HepG2 (cell line): ENCODE measurements at regions not wholly inside any gene's neighbourhood (a gene's known extent, or its start where the extent isn't known, plus 50 kb on each side); places are given as distances from the start of the nearest gene placed in this dataset.

Experiments
- ATAC-seq: fragments of 200-7000 bp; cut with Tn5 transposase; 3 replicates; pipeline ENCODE4 v1.9.1; 2020; ENCODE audit warnings: mild to moderate bottlenecking, moderate library complexity
- BruUV-seq: library from RNA; stranded (reverse); fragments of 400-500 nt; replicated peaks from 2 replicates; lab custom pipeline; 2021; lab: Mats Ljungman, UMichigan
- CTCF ChIA-PET: fragments of 300-600 bp; formaldehyde crosslinking; extraction: SDS; loops from one replicate; lab custom pipeline; 2021; ENCODE audit warnings: low total read pairs, inconsistent platforms, low intra/inter-chr PET ratio; lab: Yijun Ruan, JAX
- POLR2A ChIA-PET: fragments of 350-600 bp; sonication (Branson Sonifier 250); formaldehyde crosslinking; loops from one replicate; lab custom pipeline; 2020; ENCODE audit warnings: antibody characterized with exemption, inconsistent platforms; lab: Yijun Ruan, JAX
- DNase-seq: peaks from one replicate; pipeline ENCODE4 v3.0.0-alpha.2; 2015; ENCODE audit warnings: low spot score
- FAIRE-seq: peaks from 3 replicates; lab custom pipeline; 2011; peaks lifted over from hg19 to GRCh38; lab: Jason Lieb, UNC
- H2AFZ ChIP-seq: one replicate; pipeline ENCODE4 v1.6.1; 2011; ENCODE audit warnings: low read length, inconsistent platforms
- H3K27ac ChIP-seq: fragments of 300-600 bp; 3 replicates; pipeline ENCODE4 v1.8.0; 2011; ENCODE audit warnings: mixed run types, mild to moderate bottlenecking, mixed read lengths, low read length, inconsistent platforms; ENCODE audit not compliant: insufficient read depth; ENCODE audit errors: extremely low read length
- H3K27me3 ChIP-seq, 2 experiments: fragments of 200-600 bp in 1 of 2; 2 replicates in 1 of 2; 3 replicates in 1 of 2; pipeline versions ENCODE4 v1.6.0 to v1.8.0; 2011; ENCODE audit warnings: low read length in 2 of 2, mild to moderate bottlenecking in 2 of 2, moderate library complexity in 2 of 2, inconsistent platforms in 1 of 2; ENCODE audit not compliant: insufficient read depth in 2 of 2, control insufficient read depth in 1 of 2
- H3K36me3 ChIP-seq, 2 experiments: fragments of 200-600 bp in 1 of 2; replicated peaks in 1 of 2; 2 replicates in 1 of 2; 3 replicates in 1 of 2; pipeline versions ENCODE4 v1.5.1 to v1.8.0; 2011; ENCODE audit warnings: low read length in 2 of 2, inconsistent platforms in 1 of 2; ENCODE audit not compliant: insufficient read depth in 2 of 2, control insufficient read depth in 1 of 2
- H3K4me1 ChIP-seq: 2 replicates; pipeline ENCODE4 v1.5.1; 2012; ENCODE audit warnings: low read length, inconsistent platforms; ENCODE audit not compliant: insufficient read depth
- H3K4me2 ChIP-seq: 2 replicates; pipeline ENCODE4 v1.6.0; 2011; ENCODE audit warnings: low read depth, low read length, inconsistent platforms
- H3K4me3 ChIP-seq, 3 experiments: fragments of 200-600 bp in 1 of 3; sonication (generic), shearing (Covaris generic) in 1 of 3; replicated peaks in 1 of 3; 2 replicates each; pipeline ENCODE4 v1.5.1; 2011 to 2016; ENCODE audit warnings: low read length in 3 of 3, inconsistent platforms in 2 of 3, low read depth in 2 of 3, mild to moderate bottlenecking in 2 of 3, control low read depth in 1 of 3, mixed read lengths in 1 of 3; ENCODE audit not compliant: insufficient read depth in 1 of 3
- H3K79me2 ChIP-seq: one replicate; pipeline ENCODE4 v1.6.1; 2011; ENCODE audit warnings: low read length, inconsistent platforms; ENCODE audit not compliant: insufficient read depth
- H3K9ac ChIP-seq: 2 replicates; pipeline ENCODE4 v1.6.0; 2011; ENCODE audit warnings: mild to moderate bottlenecking, low read depth, low read length, inconsistent platforms; ENCODE audit not compliant: insufficient read depth
- H3K9me3 ChIP-seq: 2 replicates; pipeline ENCODE4 v1.5.1; 2012; ENCODE audit warnings: mild to moderate bottlenecking, low read length
- H4K20me1 ChIP-seq: 2 replicates; pipeline ENCODE4 v1.6.0; 2011; ENCODE audit warnings: inconsistent platforms, mild to moderate bottlenecking, low read length, moderate library complexity; ENCODE audit not compliant: insufficient read depth
- AGO1 ChIP-seq: fragments of 200-400 bp; formaldehyde crosslinking; IDR thresholded peaks from 2 replicates; pipeline ENCODE4 v1.6.1; 2017; ENCODE audit warnings: mild to moderate bottlenecking, low read depth, low read length, moderate library complexity; ENCODE audit not compliant: poor library complexity, severe bottlenecking
- GATAD2A ChIP-seq: IDR thresholded peaks from 2 replicates; pipeline ENCODE4 v1.6.1; 2016
- HDAC2 ChIP-seq: sonication (generic); formaldehyde crosslinking; IDR thresholded peaks from 2 replicates; pipeline ENCODE4 v1.4.0; 2020; ENCODE audit warnings: missing genetic modification reagents
- IKZF4 ChIP-seq: sonication (generic); formaldehyde crosslinking; IDR thresholded peaks from 2 replicates; pipeline ENCODE4 v1.5.1; 2020; ENCODE audit warnings: borderline replicate concordance, mild to moderate bottlenecking, low read depth, missing genetic modification reagents; ENCODE audit errors: not compliant biosample characterization
- KAT8 ChIP-seq: IDR thresholded peaks from 2 replicates; pipeline ENCODE4 v1.6.1; 2016; ENCODE audit warnings: missing genetic modification reagents, missing compliant biosample characterization
- MAZ ChIP-seq, 2 experiments: sonication (generic) in 1 of 2; formaldehyde crosslinking in 1 of 2; IDR thresholded peaks; 2 replicates each; pipeline versions ENCODE4 v1.5.0 to v1.6.1; 2012 to 2020; ENCODE audit warnings: low read depth in 2 of 2, mild to moderate bottlenecking in 2 of 2, borderline replicate concordance in 1 of 2, improper control_type of control experiment in 1 of 2, low read length in 1 of 2, missing genetic modification reagents in 1 of 2, moderate library complexity in 1 of 2
- MYC ChIP-seq: sonication (generic); formaldehyde crosslinking; IDR thresholded peaks from 2 replicates; pipeline ENCODE4 v1.9.0; 2021; ENCODE audit warnings: missing genetic modification reagents, borderline replicate concordance
- ONECUT2 ChIP-seq: sonication (generic); formaldehyde crosslinking; IDR thresholded peaks from 2 replicates; pipeline ENCODE4 v1.4.0; 2020; ENCODE audit warnings: missing genetic modification reagents
- SAFB2 ChIP-seq: sonication (generic); formaldehyde crosslinking; IDR thresholded peaks from 2 replicates; pipeline ENCODE4 v1.5.1; 2020; ENCODE audit warnings: missing genetic modification reagents, low read depth, mild to moderate bottlenecking, borderline replicate concordance
- ZNF142 ChIP-seq: sonication (generic); formaldehyde crosslinking; IDR thresholded peaks from 2 replicates; pipeline ENCODE4 v1.4.0; 2020; ENCODE audit warnings: missing genetic modification reagents
- ZNF205 ChIP-seq: IDR thresholded peaks from 2 replicates; pipeline ENCODE4 v1.6.1; 2018; ENCODE audit warnings: missing biosample characterization, missing genetic modification reagents
- ZNF264 ChIP-seq: sonication (generic); formaldehyde crosslinking; IDR thresholded peaks from 2 replicates; pipeline ENCODE4 v1.4.0; 2020; ENCODE audit warnings: missing genetic modification reagents
- ZNF513 ChIP-seq: sonication (generic); formaldehyde crosslinking; conservative IDR thresholded peaks from 2 replicates; pipeline ENCODE4 v1.5.0; 2020; ENCODE audit warnings: missing genetic modification reagents
- ZNF557 ChIP-seq: sonication (generic); formaldehyde crosslinking; IDR thresholded peaks from 2 replicates; pipeline ENCODE4 v1.4.0; 2020; ENCODE audit warnings: missing genetic modification reagents
- ZNF800 ChIP-seq: sonication (generic); formaldehyde crosslinking; IDR thresholded peaks from 2 replicates; pipeline ENCODE4 v1.4.0; 2020; ENCODE audit warnings: missing genetic modification reagents
- ZSCAN31 ChIP-seq: sonication (generic); formaldehyde crosslinking; IDR thresholded peaks from 2 replicates; pipeline ENCODE4 v1.5.0; 2020; ENCODE audit warnings: low read depth, mild to moderate bottlenecking, missing genetic modification reagents
- WGBS: methylation state at CpG from one replicate; pipeline ENCODE4 v1.1.6; 2017; ENCODE audit warnings: low lambda C conversion rate; 5-methylcytosine and 5-hydroxymethylcytosine counted together
- in situ Hi-C: cut with HindIII; loops from 2 replicates; pipeline ENCODE4 v1.10.0; 2017; ENCODE audit warnings: low pct_unique_long_range_greater_than_20kb; ENCODE audit not compliant: extremely low pct_ligation_motif_present
- intact Hi-C: fragments of 100-400 bp; cut with micrococcal nuclease; formaldehyde crosslinking; loops from one replicate; pipeline ENCODE4 v1.10.0; 2022; ENCODE audit not compliant: unreplicated experiment

GRCh38 chr9:129479631-129480011, 141.3 kb downstream of the C9orf50 start:
- FAIRE-seq (no peak), ATAC-seq (no peak), DNase-seq (no peak)
- H3K36me3 ChIP-seq, result no peaks in the 10 kb centered on the region
- no TSS peak for BruUV-seq
- peak overlapping the region; percentile 63 for H3K4me2 ChIP-seq
- H2AFZ ChIP-seq, result no peak overlapping the region
- H3K27me3 ChIP-seq, result no peaks in the 10 kb centered on the region
- CTCF ChIA-PET, result no interaction called here
- peak overlapping the region in 1 of 3 experiments; percentile 41; a peak in 2 of 6 replicates for H3K4me3 ChIP-seq
- H3K79me2 ChIP-seq, result no peaks in the 10 kb centered on the region
- peak overlapping the region; percentile 34; the same call in 1 of the 2 replicates for H3K9ac ChIP-seq
- H4K20me1 ChIP-seq, result no peaks in the 10 kb centered on the region
- peaks cover 71% of the 10 kb centered on the region for H3K4me1 ChIP-seq
- H3K27ac ChIP-seq, result no peak overlapping the region
- intact Hi-C loops (loop anchor here (5.0 to 10.0 kb wide), 3 partner anchors 72 to 305 kb away; partner anchors contain the start of gene IER5L), in situ Hi-C loops (loop anchor here (10.0 kb wide), 1 partner anchor 305 kb away; the partner anchor contains the start of gene IER5L)
- no peaks in the 10 kb centered on the region; the same call in 1 of the 2 replicates for H3K9me3 ChIP-seq
- WGBS, result 40% methylated on average over 7 of the region's 7 CpGs
- POLR2A ChIA-PET, result interaction anchor here (0.8 to 1.0 kb wide), 2 partner anchors 36 to 80 kb away, joined by 3 to 4 read pairs; no protein-coding TSS in a partner anchor
- TF ChIP-seq SAFB2 (no peak), IKZF4 (CRISPR knock-in tag) (no peak), GATAD2A (CRISPR knock-in tag) (no peak; the same call in 1 of the 2 replicates), KAT8 (CRISPR knock-in tag) (0 out of 2 replicates have a peak, but pooled peaks have one; percentile 10), ZNF513 (no peak), ZNF205 (no peak), ONECUT2 (CRISPR knock-in tag) (no peak), ZNF557 (CRISPR knock-in tag) (0 out of 2 replicates have a peak, but pooled peaks have one; percentile 2), AGO1 (no peak), ZNF142 (CRISPR knock-in tag) (no peak), HDAC2 (no peak), ZNF264 (no peak), MYC (CRISPR knock-in tag) (no peak), MAZ (IDR thresholded peaks at IDR 0.05; ENCODE audit: borderline replicate concordance, low read depth, low read length) (no peak), MAZ (CRISPR knock-in tag; IDR thresholded peaks at IDR 0.05; ENCODE audit: low read depth) (no peak), ZSCAN31 (no peak), ZNF800 (CRISPR knock-in tag) (no peak)
